Lower leg skin (tissue), 3 donors: ENCODE measurements at regions not wholly inside any gene's neighbourhood (a gene's known extent, or its start where the extent isn't known, plus 50 kb on each side); places are given as distances from the start of the nearest gene placed in this dataset.

Experiments used
- POLR2A ChIP-seq, 2 donors: fragments of 450-650 bp; IDR thresholded peaks; one replicate each; pipeline ENCODE4 v1.6.1; 2016 to 2017; ENCODE audit warnings: antibody characterized with exemption in 2 of 2, mild to moderate bottlenecking in 1 of 2, moderate library complexity in 1 of 2
- TF ChIP-seq, protein P1 (sequence below), 3 donors: fragments of 450-650 bp; IDR thresholded peaks; one replicate each; pipeline ENCODE4 v1.5.1; 2016; ENCODE audit warnings: antibody characterized with exemption in 3 of 3, mild to moderate bottlenecking in 3 of 3, moderate library complexity in 2 of 3

DNA sequence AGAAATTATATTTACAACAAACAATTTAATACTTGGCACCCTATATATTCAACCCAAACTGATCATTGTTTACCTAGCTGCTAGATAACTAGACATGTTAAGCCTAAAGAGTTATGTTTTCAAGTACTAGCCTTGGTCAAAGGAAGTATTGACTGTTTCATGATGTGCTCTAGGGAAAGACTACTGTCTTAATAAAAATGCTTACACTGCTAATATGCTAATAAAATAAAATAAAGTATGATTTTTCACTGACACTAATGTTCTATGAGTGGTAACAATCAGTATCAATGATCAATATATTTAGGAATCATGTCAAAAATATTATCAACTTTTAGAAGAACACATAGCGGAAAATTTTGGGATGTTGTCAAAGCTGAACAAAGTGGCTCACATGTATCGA, 225.5 kb downstream of the OSR1 start:
- TF ChIP-seq, protein P1, sequence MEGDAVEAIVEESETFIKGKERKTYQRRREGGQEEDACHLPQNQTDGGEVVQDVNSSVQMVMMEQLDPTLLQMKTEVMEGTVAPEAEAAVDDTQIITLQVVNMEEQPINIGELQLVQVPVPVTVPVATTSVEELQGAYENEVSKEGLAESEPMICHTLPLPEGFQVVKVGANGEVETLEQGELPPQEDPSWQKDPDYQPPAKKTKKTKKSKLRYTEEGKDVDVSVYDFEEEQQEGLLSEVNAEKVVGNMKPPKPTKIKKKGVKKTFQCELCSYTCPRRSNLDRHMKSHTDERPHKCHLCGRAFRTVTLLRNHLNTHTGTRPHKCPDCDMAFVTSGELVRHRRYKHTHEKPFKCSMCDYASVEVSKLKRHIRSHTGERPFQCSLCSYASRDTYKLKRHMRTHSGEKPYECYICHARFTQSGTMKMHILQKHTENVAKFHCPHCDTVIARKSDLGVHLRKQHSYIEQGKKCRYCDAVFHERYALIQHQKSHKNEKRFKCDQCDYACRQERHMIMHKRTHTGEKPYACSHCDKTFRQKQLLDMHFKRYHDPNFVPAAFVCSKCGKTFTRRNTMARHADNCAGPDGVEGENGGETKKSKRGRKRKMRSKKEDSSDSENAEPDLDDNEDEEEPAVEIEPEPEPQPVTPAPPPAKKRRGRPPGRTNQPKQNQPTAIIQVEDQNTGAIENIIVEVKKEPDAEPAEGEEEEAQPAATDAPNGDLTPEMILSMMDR (IDR thresholded peaks at IDR 0.05) = no peak
- no peak for TF ChIP-seq POLR2A (IDR thresholded peaks at IDR 0.05)
